ENCODE measurements at regions not wholly inside any gene's neighbourhood (a gene's known extent, or its start where the extent isn't known, plus 50 kb on each side); places are given as distances from the start of the nearest gene placed in this dataset.
"Not testable (repeated sequence)": the region's sequence is repeated elsewhere in the genome, so short reads cannot be mapped to it uniquely, and the experiment has no call there.

DNA sequence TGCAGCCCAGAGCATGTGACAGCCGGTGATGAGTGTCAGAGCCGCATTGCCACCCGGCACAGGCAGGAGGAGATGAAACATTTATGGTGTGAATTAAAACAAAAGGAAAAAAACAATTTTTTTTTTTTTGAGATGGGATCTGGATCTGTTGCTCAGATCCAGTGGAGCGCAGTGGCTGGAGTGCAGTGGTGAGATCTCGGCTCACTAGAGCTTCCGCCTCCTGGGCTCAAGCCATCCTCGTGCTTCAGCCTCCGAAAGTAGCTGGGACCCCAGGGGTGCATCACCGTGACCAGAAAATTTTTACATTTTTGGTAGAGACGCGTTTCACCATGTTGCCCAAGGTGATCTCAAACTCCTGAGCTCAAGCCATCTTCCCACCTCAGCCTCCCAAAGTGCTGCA lies 182.1 kb upstream of the SALL3 start:
- no peak overlapping the region for H3K4me3 ChIP-seq (ENCODE audit: low read depth, low read length)
- TF ChIP-seq POLR2A (IDR thresholded peaks at IDR 0.05; ENCODE audit: extremely low read depth, insufficient read length): no peak

DNA sequence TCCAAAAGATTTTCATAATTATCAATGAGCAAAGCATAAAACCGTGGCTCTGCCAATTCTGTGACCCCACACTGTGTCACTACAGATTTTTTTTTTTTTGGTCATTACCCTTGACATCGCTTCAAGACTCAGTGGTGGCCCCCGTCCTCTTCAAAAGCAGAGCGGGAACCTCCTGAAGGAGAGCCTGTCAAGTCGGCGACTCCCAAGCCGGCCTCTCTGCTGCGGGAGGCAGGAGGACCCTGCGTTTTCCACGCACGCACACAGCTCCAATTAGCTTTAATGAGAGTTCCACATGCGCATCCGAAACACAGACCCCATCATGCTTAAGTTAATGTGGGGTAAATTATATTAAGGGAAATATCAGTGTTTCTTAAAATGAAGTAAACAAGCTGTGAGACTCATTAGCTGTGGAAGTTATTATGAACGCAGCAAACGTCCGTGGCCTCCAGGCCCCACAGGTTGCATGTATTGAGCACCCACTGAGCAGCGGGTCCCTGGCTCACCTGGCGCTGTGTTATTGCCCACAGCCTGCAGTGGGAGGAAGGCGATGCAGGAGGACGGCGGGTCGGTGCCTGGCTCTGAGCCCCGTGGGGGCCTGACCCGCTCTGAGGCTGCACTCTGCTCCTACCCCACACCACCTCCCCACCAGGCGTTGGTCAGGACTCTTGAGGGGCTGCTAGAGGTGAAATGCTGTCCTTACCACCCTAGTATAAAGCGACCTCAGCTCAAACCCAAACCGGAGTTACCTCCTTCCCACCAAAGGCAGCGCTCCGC lies 181.0 kb upstream of the SALL3 start:
- TF ChIP-seq CTCF (IDR thresholded peaks at IDR 0.05; ENCODE audit: low read depth, low read length): no peak
- DNase-seq (ENCODE audit: low read depth): no peak
- H3K4me3 ChIP-seq (ENCODE audit: low read depth, low read length): no peak overlapping the region

More for the DNA sequence above, 182.1 kb upstream of the SALL3 start:
- no peak for DNase-seq (ENCODE audit: low read depth)

DNA sequence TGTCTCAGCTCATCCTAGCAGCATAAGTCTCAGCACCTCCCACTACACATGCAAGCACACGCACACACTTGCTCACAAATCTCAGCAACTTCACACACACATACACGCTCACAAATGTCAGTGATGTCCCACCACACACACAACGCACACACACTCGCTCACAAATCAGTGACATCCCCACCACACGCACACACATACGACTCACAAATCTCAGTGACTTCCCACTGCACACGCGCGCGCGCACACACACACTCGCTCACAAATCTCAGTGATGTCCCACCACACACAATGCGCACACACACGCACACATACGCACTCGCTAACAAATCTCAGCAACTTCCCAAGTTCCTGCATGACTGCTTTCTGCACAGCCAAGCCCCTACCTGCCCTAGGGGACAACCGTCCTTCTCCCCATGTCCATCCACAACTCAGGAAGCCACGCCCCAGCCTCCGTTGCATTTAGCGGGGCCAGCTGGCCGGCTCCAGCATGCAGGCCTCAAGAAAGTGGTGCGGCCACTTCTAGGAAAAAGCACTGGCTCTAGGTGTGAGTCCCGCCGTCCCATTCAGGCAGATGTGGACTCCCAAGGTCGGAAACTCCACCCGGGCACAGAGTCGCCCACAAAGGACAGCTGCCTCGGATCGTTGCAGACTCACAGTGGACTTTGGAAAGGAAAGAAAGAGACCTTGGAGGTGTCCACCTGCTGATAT lies 180.1 kb upstream of the SALL3 start:
- TF ChIP-seq POLR2A (IDR thresholded peaks at IDR 0.05; ENCODE audit: extremely low read depth, insufficient read length) (no peak), MYC (IDR thresholded peaks at IDR 0.05; ENCODE audit: low read depth, low read length) (no peak), MAX (IDR thresholded peaks at IDR 0.05; ENCODE audit: low read depth, low read length) (no peak), CTCF (IDR thresholded peaks at IDR 0.05; ENCODE audit: low read depth, low read length) (no peak)
- no peak overlapping the region for H3K4me3 ChIP-seq (ENCODE audit: low read depth, low read length)
- DNase-seq (ENCODE audit: low read depth): no peak

GRCh38 chr18:78800102-78800851 lies 179.3 kb upstream of the SALL3 start:
- H3K4me3 ChIP-seq (ENCODE audit: low read depth, low read length); DNase-seq (ENCODE audit: low read depth): not testable (repeated sequence)

DNA sequence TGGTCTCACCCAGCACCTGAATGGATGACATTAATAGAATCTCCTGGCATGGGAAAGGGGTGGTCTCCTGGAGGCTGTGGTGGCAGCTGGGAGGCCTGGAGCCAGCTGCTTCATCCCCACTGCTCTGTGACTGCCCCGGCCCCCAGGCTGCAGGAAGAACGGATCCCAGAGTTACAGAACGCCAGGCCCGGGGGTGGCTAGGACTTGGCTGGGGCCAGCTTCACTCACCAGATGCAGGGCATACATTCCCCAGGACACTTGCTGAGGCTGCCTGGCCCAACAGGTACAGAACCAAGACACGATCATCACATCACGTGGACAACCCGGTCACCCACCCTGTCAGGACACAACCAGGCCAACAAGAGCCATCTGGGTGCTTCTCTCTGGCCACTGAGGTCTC lies 178.6 kb upstream of the SALL3 start:
- no peak for TF ChIP-seq MAX (IDR thresholded peaks at IDR 0.05; ENCODE audit: low read depth, low read length)
- TF ChIP-seq POLR2A (IDR thresholded peaks at IDR 0.05; ENCODE audit: extremely low read depth, insufficient read length): no peak
- TF ChIP-seq MYC (IDR thresholded peaks at IDR 0.05; ENCODE audit: low read depth, low read length): no peak
- TF ChIP-seq CTCF (IDR thresholded peaks at IDR 0.05; ENCODE audit: low read depth, low read length): no peak
- H3K4me3 ChIP-seq (ENCODE audit: low read depth, low read length): no peak overlapping the region
- DNase-seq (ENCODE audit: low read depth): no peak

GRCh38 chr18:78803104-78803503 lies 176.5 kb upstream of the SALL3 start:
- no peak for DNase-seq (ENCODE audit: low read depth)
- no peak for TF ChIP-seq CTCF (IDR thresholded peaks at IDR 0.05; ENCODE audit: low read depth, low read length)
- no peak for TF ChIP-seq MAX (IDR thresholded peaks at IDR 0.05; ENCODE audit: low read depth, low read length)
- no peak for TF ChIP-seq POLR2A (IDR thresholded peaks at IDR 0.05; ENCODE audit: extremely low read depth, insufficient read length)
- TF ChIP-seq MYC (IDR thresholded peaks at IDR 0.05; ENCODE audit: low read depth, low read length): no peak
- H3K4me3 ChIP-seq (ENCODE audit: low read depth, low read length): no peak overlapping the region
